Neuronal stem cell (in vitro differentiated cells): ENCODE measurements at regions not wholly inside any gene's neighbourhood (a gene's known extent, or its start where the extent isn't known, plus 50 kb on each side); places are given as distances from the start of the nearest gene placed in this dataset.

ENCODE experiments used
- DNase-seq: peaks from one replicate; pipeline ENCODE4 v3.0.0-alpha.2; 2013; ENCODE audit warnings: low spot score
- H2AFZ ChIP-seq: one replicate; pipeline ENCODE4 v1.6.1; 2013; ENCODE audit warnings: mild to moderate bottlenecking, low read length, inconsistent platforms
- H2AK5ac ChIP-seq: 2 replicates; pipeline ENCODE4 v1.6.1; 2013; ENCODE audit warnings: low read depth, mild to moderate bottlenecking, inconsistent platforms, low read length, moderate library complexity, mixed read lengths
- H2BK120ac ChIP-seq: 2 replicates; pipeline ENCODE4 v1.6.1; 2013; ENCODE audit warnings: low read depth, mild to moderate bottlenecking, inconsistent platforms, low read length, moderate library complexity, mixed read lengths
- H2BK12ac ChIP-seq: one replicate; pipeline ENCODE4 v1.6.1; 2013; ENCODE audit warnings: low read length, inconsistent platforms
- H2BK15ac ChIP-seq: 2 replicates; pipeline ENCODE4 v1.6.1; 2013; ENCODE audit warnings: mild to moderate bottlenecking, low read length, inconsistent platforms, mixed read lengths
- H2BK5ac ChIP-seq: one replicate; pipeline ENCODE4 v1.6.1; 2013; ENCODE audit warnings: inconsistent platforms, mild to moderate bottlenecking, low read length, moderate library complexity
- H3K14ac ChIP-seq: one replicate; pipeline ENCODE4 v1.6.1; 2013; ENCODE audit warnings: low read length, inconsistent platforms
- H3K18ac ChIP-seq: 2 replicates; pipeline ENCODE4 v1.6.1; 2013; ENCODE audit warnings: low read length, inconsistent platforms
- H3K23ac ChIP-seq: 2 replicates; pipeline ENCODE4 v1.6.1; 2013; ENCODE audit warnings: low read depth, mild to moderate bottlenecking, mixed read lengths, low read length, inconsistent platforms; ENCODE audit not compliant: poor library complexity
- H3K27ac ChIP-seq: replicated peaks from 3 replicates; pipeline ENCODE4 v1.5.1; 2013; ENCODE audit warnings: low read length, inconsistent platforms
- H3K27me3 ChIP-seq, 3 experiments: 2 replicates each; pipeline ENCODE4 v1.6.1; 2013; ENCODE audit warnings: low read length in 3 of 3, mild to moderate bottlenecking in 2 of 3, inconsistent platforms in 1 of 3, low read depth in 1 of 3, mixed read lengths in 1 of 3, moderate library complexity in 1 of 3; ENCODE audit not compliant: control insufficient read depth in 3 of 3, insufficient read depth in 3 of 3
- H3K36me3 ChIP-seq, 2 donors: replicated peaks in 1 of 2; 2 replicates each; pipeline ENCODE4 v1.6.1; 2013; ENCODE audit warnings: low read length in 2 of 2; ENCODE audit not compliant: control insufficient read depth in 2 of 2, insufficient read depth in 2 of 2
- H3K4ac ChIP-seq: 2 replicates; pipeline ENCODE4 v1.6.1; 2013; ENCODE audit warnings: inconsistent platforms, mild to moderate bottlenecking, low read length, moderate library complexity
- H3K4me1 ChIP-seq, 2 donors: 1 replicate in 1 of 2; 2 replicates in 1 of 2; pipeline ENCODE4 v1.6.1; 2013; ENCODE audit warnings: low read length in 2 of 2, low read depth in 1 of 2; ENCODE audit not compliant: control insufficient read depth in 2 of 2, insufficient read depth in 1 of 2
- H3K4me2 ChIP-seq: one replicate; pipeline ENCODE4 v1.6.1; 2013; ENCODE audit warnings: mild to moderate bottlenecking, low read length, inconsistent platforms; ENCODE audit not compliant: insufficient read depth, poor library complexity, severe bottlenecking
- H3K4me3 ChIP-seq, 2 donors: 2 replicates each; pipeline ENCODE4 v1.5.1; 2013; ENCODE audit warnings: low read length in 2 of 2, mild to moderate bottlenecking in 2 of 2, inconsistent platforms in 1 of 2, moderate library complexity in 1 of 2
- H3K79me1 ChIP-seq: one replicate; pipeline ENCODE4 v1.6.1; 2013; ENCODE audit warnings: low read depth, mild to moderate bottlenecking, inconsistent platforms, low read length, moderate library complexity
- H3K9ac ChIP-seq: one replicate; pipeline ENCODE4 v1.6.1; 2013; ENCODE audit warnings: mild to moderate bottlenecking, low read depth, low read length, inconsistent platforms; ENCODE audit not compliant: poor library complexity
- H3K9me3 ChIP-seq, 2 donors: replicated peaks in 1 of 2; 2 replicates each; pipeline versions ENCODE3 to v1.6.1; 2013; ENCODE audit warnings: low read length in 2 of 2, mild to moderate bottlenecking in 2 of 2, inconsistent platforms in 1 of 2, low read depth in 1 of 2, mixed read lengths in 1 of 2, moderate library complexity in 1 of 2; ENCODE audit not compliant: control insufficient read depth in 2 of 2, insufficient read depth in 1 of 2
- H4K8ac ChIP-seq: one replicate; pipeline ENCODE4 v1.6.1; 2013; ENCODE audit warnings: low read depth, mild to moderate bottlenecking, inconsistent platforms, low read length, moderate library complexity
- H4K91ac ChIP-seq: one replicate; pipeline ENCODE4 v1.6.1; 2013; ENCODE audit warnings: low read length, low read depth, mild to moderate bottlenecking, inconsistent platforms; ENCODE audit not compliant: poor library complexity
- WGBS, 2 donors: extraction: QIAGEN DNeasy Blood & Tissue Kit; methylation state at CpG; one replicate each; pipeline ENCODE4 v1.1.7; 2013; ENCODE audit warnings: missing lambda C conversion rate in 2 of 2, mixed read lengths in 1 of 2; ENCODE audit not compliant: insufficient read length in 2 of 2, insufficient replicate concordance in 1 of 2; ENCODE audit errors: extremely low coverage in 2 of 2; 5-methylcytosine and 5-hydroxymethylcytosine counted together

DNA sequence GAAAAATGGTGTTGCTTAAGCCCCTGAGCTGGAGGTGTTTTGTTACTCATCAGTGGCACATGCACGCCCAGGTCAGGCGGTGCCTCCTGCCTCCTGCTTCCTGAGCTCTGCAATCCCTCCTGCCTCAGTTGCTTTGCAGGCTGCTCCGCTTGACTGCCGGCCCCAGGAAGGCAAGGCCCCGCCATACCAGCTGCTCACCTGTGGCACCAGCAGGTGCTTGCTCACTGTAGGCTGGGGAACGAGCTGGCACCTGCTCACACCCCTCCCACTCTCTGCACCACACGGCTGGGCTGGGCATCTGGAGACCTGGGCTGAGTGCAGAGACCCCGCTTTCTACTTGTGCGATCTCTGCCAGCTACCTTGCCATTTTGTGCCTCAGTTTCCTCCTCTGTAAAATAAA, 200.2 kb downstream of the RBFOX3 start:
- H2AK5ac ChIP-seq: no peak overlapping the region
- H2BK120ac ChIP-seq: no peak overlapping the region
- no peak for DNase-seq
- WGBS, 2 donors: no CpG with 5 or more reads among the region's 9 CpGs
- no peak overlapping the region for H3K27ac ChIP-seq
- no peak overlapping the region for H2BK15ac ChIP-seq
- no peak overlapping the region for H2AFZ ChIP-seq
- H2BK12ac ChIP-seq: no peak overlapping the region
- no peak overlapping the region for H2BK5ac ChIP-seq
- H3K4me3 ChIP-seq: no peak overlapping the region
- H3K9ac ChIP-seq: peak overlapping the region; percentile 13
- peaks cover 0 to 3% of the 10 kb centered on the region in 2 donors for H3K9me3 ChIP-seq
- peaks cover 0 to 54% (median 0%) of the 10 kb centered on the region in 3 experiments for H3K27me3 ChIP-seq
- H3K79me1 ChIP-seq: peaks cover 4% of the 10 kb centered on the region
- no peak overlapping the region for H3K4me2 ChIP-seq
- H3K14ac ChIP-seq: no peak overlapping the region
- no peak overlapping the region for H4K8ac ChIP-seq
- no peak overlapping the region for H3K4ac ChIP-seq
- H4K91ac ChIP-seq: no peak overlapping the region
- peaks cover 0 to 7% of the 10 kb centered on the region in 2 donors for H3K4me1 ChIP-seq
- H3K18ac ChIP-seq: peak overlapping the region; percentile 62
- H3K36me3 ChIP-seq: peaks cover 0 to 3% of the 10 kb centered on the region in 2 donors
- no peak overlapping the region for H3K23ac ChIP-seq

DNA sequence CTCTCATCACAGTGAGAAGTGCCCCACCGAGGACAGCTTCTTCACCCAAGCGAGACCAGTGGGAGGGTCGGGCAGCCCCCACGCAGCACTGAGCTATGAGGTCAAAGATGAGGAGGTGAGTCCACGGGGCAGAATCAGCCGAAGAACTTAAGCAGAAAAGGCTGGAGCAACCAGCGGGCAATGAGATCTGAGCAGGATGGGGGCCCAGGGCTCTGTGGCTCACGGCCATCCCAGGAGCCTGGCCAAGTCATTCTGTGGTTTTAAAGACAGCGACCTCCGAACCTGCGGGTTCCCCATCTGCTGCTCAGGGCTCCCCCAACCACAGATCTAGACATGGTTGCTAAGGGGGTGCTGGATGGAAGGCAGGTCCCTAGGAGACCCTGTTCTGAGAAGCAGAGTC, 202.6 kb downstream of the RBFOX3 start:
- no peak overlapping the region for H3K9ac ChIP-seq
- peaks cover 0 to 43% (median 0%) of the 10 kb centered on the region in 3 experiments for H3K27me3 ChIP-seq
- H3K18ac ChIP-seq: no peak overlapping the region
- H2BK15ac ChIP-seq: no peak overlapping the region
- H3K9me3 ChIP-seq: peaks cover 0 to 3% of the 10 kb centered on the region in 2 donors
- peaks cover 4% of the 10 kb centered on the region for H3K79me1 ChIP-seq
- no peak overlapping the region for H3K27ac ChIP-seq
- no peak overlapping the region for H4K8ac ChIP-seq
- no peak overlapping the region for H3K4ac ChIP-seq
- peak overlapping the region; percentile 83 for H3K14ac ChIP-seq
- no peak for DNase-seq
- no peak overlapping the region for H2AFZ ChIP-seq
- no peak overlapping the region for H3K4me3 ChIP-seq
- no peak overlapping the region for H3K4me2 ChIP-seq
- H4K91ac ChIP-seq: no peak overlapping the region
- H3K23ac ChIP-seq: peak overlapping the region; percentile 10
- no peak overlapping the region for H2BK120ac ChIP-seq
- H2BK5ac ChIP-seq: no peak overlapping the region
- H3K4me1 ChIP-seq: peaks cover 0 to 5% of the 10 kb centered on the region in 2 donors
- peaks cover 0 to 3% of the 10 kb centered on the region in 2 donors for H3K36me3 ChIP-seq
- no CpG with 5 or more reads among the region's 11 CpGs for WGBS, 2 donors
- peak overlapping the region; percentile 64 for H2AK5ac ChIP-seq
- H2BK12ac ChIP-seq: no peak overlapping the region

DNA sequence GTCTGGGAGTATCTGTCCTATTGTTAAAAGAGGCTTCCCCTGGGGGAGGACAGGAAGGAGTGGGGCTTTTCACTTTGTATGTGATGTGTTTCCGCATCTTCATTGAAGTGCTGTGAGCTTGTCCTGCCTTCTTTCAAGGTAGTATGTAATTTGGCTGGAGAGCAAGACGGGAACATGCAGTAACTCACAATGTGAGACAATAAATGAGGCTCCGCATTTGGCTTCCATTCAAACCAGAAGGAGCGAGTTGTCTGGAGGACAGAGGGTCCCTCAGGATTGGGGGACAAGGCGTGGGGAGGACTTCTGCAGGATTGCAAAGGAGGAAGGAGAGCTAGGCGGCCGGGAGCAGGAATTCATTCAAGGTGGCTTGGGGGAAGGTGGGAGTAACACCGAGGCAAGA, 203.5 kb downstream of the RBFOX3 start:
- Histone ChIP-seq H3K36me3 (peaks cover 0 to 3% of the 10 kb centered on the region in 2 donors), H3K27ac (no peak overlapping the region), H2BK5ac (no peak overlapping the region), H3K4me1 (peaks cover 0 to 5% of the 10 kb centered on the region in 2 donors), H3K9me3 (peaks cover 0 to 3% of the 10 kb centered on the region in 2 donors), H2BK12ac (no peak overlapping the region), H3K4me3 (no peak overlapping the region), H2BK120ac (no peak overlapping the region), H3K4ac (no peak overlapping the region), H3K9ac (no peak overlapping the region), H3K23ac (no peak overlapping the region), H3K79me1 (peaks cover 3% of the 10 kb centered on the region), H2AK5ac (no peak overlapping the region), H4K91ac (no peak overlapping the region), H2AFZ (no peak overlapping the region), H2BK15ac (no peak overlapping the region), H3K14ac (no peak overlapping the region), H3K18ac (no peak overlapping the region), H4K8ac (no peak overlapping the region), H3K27me3 (peaks cover 0 to 43% (median 0%) of the 10 kb centered on the region in 3 experiments), H3K4me2 (no peak overlapping the region)
- no CpG with 5 or more reads among the region's 8 CpGs for WGBS, 2 donors
- no peak for DNase-seq

- Histone ChIP-seq H3K9me3 (no peaks in the 10 kb centered on the region), H4K91ac (no peak overlapping the region), H3K36me3 (no peaks in the 10 kb centered on the region), H3K23ac (no peak overlapping the region), H3K79me1 (no peaks in the 10 kb centered on the region), H3K4ac (no peak overlapping the region), H3K27ac (no peak overlapping the region), H3K4me3 (no peak overlapping the region), H3K14ac (peak overlapping the region; percentile 23), H3K9ac (no peak overlapping the region), H2BK12ac (no peak overlapping the region), H4K8ac (no peak overlapping the region), H3K18ac (no peak overlapping the region), H3K4me2 (no peak overlapping the region), H2AFZ (no peak overlapping the region), H2BK120ac (no peak overlapping the region), H3K27me3 (peaks cover 0 to 43% (median 0%) of the 10 kb centered on the region in 3 experiments), H2BK5ac (no peak overlapping the region), H3K4me1 (peaks cover 0 to 8% of the 10 kb centered on the region in 2 donors), H2BK15ac (no peak overlapping the region), H2AK5ac (peak overlapping the region; percentile 5)
- no peak for DNase-seq
- WGBS, 2 donors: no CpG with 5 or more reads among the region's 16 CpGs
These were observed 204.5 kb downstream of the RBFOX3 start for GRCh38 chr17:79406316-79406715.
